ENCODE measurements at regions not wholly inside any gene's neighbourhood (a gene's known extent, or its start where the extent isn't known, plus 50 kb on each side); places are given as distances from the start of the nearest gene placed in this dataset.
"Not testable (repeated sequence)": the region's sequence is repeated elsewhere in the genome, so short reads cannot be mapped to it uniquely, and the experiment has no call there.

GRCh38 chr18:28729321-28729720 lies 552.4 kb upstream of the CDH2 start:
- no peak for DNase-seq

DNA sequence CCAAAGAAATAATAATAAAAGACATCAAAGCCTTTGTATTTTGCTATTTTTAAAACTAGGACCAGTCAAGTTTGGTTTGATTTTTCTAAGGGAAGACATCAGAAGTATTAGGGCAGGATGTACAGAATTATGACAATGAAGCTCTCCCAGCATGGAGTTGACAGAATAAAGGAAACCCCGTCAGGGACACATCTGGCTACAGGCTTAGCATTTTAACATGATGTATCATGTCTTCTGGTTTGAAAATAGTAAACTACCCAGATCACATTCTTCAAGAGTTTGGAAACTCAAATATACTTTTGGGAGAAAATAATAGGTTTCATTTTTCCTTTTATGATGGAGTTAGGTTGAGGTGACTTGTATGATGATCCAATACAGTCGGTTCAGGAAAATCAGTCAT lies 552.0 kb upstream of the CDH2 start:
- no peak for DNase-seq

DNA sequence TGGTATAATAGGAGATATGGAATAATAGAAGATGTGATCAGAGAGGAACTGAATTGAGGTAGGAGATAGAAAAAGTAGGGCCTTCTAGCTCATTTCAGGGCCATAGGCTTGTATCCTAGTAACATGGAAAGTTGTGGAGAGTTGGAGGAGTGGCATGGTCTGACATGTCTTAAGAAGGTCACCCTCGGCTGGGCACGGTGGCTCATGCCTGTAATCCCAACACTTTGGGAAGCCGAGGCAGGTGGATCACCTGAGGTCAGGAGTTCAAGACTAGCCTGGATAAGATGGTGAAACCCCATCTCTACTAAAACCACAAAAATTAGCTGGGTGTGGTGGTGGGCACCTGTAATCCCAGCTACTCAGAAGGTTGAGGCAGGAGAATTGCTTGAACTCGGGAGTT lies 550.3 kb upstream of the CDH2 start:
- DNase-seq = not testable (repeated sequence)

GRCh38 chr18:28725876-28726275 lies 548.9 kb upstream of the CDH2 start:
- no peak for DNase-seq

- DNase-seq = no peak
Measured at GRCh38 chr18:28723506-28723905, 546.6 kb upstream of the CDH2 start.

DNA sequence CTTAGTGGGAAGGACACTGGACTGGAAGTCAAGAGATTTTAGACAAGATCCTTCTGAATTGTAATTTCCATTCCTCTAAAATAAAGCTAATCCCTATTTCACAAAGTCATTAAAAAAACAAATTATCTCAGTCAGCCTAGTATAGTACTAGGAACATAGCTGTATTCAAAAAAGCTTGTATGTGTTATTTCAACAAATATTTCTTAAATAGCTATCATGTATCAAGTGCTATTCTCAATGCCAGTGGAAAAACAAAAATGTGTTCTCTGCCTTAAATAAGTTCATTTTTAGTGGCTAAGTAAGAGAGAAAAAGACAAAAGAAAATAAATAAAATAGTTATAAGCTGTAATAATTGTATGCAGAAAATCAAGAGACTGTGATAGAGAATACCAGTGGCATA lies 541.8 kb upstream of the CDH2 start:
- no peak for DNase-seq

DNA sequence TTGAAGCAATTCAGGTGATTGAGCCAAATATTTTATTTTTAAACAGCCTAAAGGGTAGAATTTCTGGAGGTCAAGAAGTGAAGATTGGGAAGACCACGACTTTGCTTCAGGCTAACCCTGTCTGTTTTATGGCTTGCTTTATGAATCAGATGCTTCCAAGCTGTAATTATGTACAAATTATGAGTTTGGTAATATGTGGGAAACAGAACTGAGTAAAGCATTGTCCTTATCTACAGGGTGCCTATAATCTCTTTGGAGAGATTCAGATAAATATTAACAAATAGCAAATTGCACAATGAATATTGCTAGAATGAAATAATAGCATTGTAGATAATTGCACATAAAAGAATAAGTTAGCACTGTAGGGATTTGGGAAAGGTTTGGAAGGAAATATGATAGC lies 539.4 kb upstream of the CDH2 start:
- DNase-seq = no peak

DNA sequence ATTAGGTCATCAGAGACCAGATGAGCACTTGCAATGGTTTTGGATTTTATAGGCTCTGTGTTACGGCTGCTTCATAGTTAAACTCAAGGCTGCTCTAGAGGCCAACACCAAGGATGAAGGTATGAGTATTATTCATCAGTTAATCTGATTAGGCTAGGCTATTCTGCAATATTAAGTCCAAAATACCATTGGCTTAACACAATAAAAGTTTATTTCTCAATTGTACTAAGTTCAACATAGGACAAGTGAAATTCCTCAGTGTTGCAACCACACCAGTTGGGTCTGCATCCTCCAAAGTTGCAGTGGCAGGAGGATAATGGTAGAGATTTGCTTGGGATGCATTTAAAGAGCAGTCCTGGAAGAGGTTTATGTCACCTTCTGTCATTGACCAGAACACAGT lies 538.3 kb upstream of the CDH2 start:
- DNase-seq = no peak

- no peak for DNase-seq
Measured at GRCh38 chr18:28714498-28714897, 537.6 kb upstream of the CDH2 start.

DNA sequence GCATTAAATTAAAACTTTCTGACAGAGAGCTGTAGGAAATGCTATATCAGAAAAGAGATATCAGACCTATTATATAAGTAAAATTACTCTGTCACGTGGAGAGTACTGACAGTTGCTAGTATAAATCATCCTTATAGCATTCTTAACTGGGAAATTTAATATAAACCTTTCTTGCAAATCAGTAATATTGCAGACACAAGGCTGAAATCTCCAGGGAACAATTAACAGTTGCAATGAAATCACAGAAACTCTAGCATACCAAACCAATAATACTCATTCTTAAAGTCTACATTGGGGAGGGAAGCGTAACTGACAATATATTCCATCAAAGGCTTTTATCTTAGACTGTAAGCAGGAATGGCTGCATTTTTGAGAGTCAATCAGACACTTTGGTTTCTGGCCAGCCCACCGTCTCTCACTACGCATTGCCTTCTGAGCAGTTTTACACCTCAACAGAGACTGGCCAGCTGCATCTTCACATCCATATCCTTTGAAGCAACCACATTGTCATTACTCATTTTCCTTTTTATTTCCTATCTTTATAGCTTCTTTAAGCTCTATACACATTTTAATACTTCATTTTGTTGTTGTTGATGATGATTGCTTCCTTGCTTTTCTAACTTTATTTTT lies 536.0 kb upstream of the CDH2 start:
- no peak for DNase-seq

- DNase-seq = no peak
Measured at GRCh38 chr18:28712172-28712571, 535.2 kb upstream of the CDH2 start.

- DNase-seq = no peak
Measured at GRCh38 chr18:28711096-28711495, 534.2 kb upstream of the CDH2 start.

DNA sequence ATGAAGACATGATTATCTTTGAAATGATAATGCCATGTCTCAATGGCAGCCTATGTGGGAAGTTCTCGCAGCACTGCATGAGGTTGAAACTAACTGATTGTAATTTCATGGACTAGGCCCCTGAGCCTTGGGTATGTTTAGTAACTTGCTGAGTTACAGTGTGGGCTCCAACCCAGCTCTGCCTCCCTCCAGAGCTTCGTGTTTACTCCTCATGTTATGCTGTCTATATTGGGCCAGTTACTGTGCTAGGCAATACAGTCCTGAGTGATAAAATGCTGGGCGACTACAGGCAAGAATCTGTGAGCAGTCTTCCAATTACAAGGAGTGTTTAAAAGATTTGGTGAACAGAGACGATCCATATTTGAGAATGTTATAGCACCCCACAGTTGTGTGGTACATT lies 530.1 kb upstream of the CDH2 start:
- no peak for DNase-seq

- no peak for DNase-seq
Measured at GRCh38 chr18:28706397-28706796, 529.5 kb upstream of the CDH2 start.

DNA sequence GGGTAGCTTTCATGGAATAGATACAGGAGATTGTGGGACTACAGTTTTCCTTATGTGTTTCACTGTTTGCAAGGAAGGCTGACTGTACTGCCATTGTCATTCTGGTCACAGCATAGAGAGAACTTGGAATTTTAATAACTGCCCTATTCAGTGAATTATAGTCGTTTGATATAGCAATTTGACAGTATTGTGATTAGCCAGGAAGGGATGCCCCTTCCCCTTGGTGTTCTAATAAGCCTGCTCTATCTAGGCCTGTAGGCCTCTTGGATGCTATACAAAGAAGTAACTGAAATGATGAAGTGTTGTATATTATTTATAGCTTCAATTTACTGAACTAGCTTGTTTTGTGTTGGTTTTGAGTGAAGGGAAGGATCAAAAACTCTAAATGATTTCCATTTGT lies 528.6 kb upstream of the CDH2 start:
- no peak for DNase-seq

GRCh38 chr18:28692337-28692736 lies 515.4 kb upstream of the CDH2 start:
- DNase-seq = no peak

GRCh38 chr18:28691496-28691840 lies 514.5 kb upstream of the CDH2 start:
- DNase-seq = no peak

DNA sequence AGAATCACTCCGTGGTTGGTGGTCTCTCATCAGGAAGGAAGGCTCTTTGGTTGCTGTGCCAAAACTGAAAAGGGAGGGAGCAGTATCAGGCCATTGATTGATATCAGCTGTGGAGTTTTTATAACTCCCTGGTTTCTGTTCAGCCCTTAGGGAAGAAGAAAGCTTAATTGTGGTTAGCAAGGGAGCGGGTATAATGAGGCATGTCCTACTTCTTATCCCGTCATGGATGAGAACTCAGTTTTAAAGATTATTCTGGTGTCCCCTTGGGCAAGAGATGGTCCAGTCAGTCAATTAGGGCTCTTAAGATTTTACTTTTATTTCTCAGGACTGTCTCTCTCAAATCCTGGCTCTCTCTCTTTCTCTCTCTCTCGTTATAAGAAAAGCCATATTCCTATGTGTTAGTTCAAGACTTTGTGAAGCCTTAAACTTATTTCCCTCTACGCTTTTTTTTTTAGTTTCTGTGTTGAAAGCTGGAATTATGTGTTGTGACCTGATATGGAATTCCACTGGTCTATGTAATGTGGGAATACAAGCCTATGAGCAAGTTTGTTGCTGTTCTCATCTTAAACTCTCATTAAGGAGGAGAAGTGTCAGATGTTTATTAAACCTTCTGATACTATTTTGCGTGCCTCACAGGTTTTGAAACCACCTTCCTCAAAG lies 514.0 kb upstream of the CDH2 start:
- no peak for DNase-seq

GRCh38 chr18:28690100-28690499 lies 513.2 kb upstream of the CDH2 start:
- no peak for DNase-seq

- DNase-seq = no peak
Measured at GRCh38 chr18:28689588-28689987, 512.7 kb upstream of the CDH2 start.

DNA sequence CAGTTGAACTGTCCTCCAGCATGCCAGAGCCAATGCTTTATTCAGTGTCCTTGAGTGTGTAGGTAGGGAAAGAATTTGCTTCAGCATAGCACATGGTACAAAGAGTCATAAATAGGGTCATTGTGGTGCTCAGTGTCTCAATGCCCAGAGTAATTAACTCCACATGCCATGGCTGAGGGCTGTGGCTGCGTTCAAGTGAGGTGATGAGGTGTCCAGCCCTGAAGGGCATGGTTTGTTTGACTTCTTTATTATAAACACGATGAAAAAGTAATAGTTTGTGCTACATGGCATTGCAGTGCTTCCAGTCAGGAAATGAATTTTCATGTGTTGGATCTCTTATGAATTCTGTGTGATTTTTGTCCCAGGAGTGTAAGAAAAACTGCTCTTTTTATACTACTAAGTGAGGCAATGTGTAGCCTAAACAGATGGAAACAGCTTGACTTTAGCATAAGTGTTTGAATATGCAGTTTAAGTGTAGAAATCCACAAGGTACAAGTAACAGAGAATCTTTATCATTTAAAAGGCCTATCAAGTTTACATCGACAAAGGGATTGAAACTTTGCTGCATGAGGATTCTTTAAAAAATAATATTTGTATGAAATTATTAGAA lies 507.9 kb upstream of the CDH2 start:
- no peak for DNase-seq

DNA sequence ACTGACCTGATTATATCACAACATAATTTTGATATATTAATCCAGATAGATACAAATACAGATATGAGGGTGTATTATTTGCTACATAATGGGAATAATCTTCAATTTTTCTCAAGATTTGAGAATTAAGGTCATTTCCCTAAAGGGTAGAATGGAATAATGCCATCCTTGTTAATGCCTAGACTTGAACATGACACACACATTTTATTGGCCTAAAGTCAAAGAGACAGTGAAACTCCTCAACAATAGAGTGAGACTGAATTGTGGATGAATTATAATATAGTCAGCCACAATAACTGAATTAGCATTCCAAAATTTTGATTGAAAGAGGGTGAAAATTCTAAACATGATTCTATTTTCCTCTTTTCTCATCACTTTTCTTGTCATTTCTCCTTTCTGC lies 506.0 kb upstream of the CDH2 start:
- DNase-seq = no peak

- DNase-seq = no peak
Measured at GRCh38 chr18:28669165-28669564, 492.2 kb upstream of the CDH2 start.

DNA sequence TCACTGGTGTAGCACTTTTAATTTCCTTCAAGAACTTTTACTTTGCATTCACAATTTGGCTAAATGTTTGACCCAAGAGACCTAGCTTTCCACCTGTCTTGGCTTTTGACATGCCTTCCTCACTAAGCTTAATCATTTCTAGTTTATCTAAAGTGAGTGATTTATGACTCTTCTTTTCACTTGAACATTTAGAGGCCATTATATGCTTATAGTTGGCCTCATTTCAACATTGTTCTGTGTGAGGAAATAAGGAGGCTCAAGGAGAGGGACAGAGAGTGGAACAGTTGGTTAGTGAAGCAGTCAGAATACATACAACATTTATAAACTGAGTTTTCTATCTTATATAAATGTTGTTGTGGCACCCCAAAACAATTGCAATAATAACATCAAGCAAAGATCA lies 489.3 kb upstream of the CDH2 start:
- DNase-seq = no peak

DNA sequence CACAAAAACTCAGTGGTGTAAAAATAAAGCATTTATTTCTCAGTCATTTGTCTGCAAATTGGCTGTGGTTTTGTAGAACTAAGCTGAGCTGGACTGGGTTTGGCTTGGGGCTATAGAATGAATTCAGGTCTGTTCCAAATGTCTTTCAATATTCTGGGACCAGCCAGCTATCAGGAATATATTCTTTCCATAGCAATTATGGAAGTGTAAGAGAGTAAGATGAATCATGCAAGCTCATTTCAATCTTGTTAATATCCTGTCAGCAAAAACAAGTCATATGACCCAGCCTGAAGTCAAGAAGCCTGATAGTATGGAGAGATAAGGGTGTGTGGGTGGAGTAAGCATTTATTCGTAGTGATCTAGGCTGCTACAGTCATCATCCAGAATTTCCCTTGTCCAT lies 481.0 kb upstream of the CDH2 start:
- DNase-seq = no peak
